ENCODE measurements at regions not wholly inside any gene's neighbourhood (a gene's known extent, or its start where the extent isn't known, plus 50 kb on each side); places are given as distances from the start of the nearest gene placed in this dataset.

DNA sequence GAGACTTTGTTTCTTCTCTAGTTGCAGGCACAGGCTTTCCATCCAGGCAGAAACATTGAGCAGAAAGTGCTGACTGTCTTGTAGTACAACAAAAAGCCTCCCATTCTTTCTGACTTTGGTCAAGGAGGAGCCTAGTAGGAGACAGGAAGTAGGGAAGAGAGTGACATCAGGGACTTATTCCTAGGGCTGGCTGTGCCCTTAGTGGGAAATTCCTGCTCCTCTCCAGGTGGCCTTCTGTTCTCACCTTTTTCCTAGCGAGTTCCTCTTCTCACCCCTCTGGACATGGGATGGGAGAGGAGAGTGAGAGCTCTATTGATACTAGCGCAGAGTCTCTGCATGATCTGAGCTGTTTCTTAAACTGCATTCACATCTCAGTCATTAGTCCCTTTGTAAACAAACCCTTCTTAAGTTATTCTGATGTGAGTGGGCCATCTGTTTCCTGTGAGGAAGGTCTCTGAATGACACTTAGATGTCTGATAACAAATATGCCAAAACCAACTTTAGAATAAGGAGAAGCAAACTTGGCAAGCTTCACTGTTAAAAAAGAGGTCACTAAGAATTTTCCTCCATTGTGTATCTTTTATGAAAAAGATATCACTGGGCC lies 455.0 kb downstream of the GJA1 start:
- TF ChIP-seq, protein P1, sequence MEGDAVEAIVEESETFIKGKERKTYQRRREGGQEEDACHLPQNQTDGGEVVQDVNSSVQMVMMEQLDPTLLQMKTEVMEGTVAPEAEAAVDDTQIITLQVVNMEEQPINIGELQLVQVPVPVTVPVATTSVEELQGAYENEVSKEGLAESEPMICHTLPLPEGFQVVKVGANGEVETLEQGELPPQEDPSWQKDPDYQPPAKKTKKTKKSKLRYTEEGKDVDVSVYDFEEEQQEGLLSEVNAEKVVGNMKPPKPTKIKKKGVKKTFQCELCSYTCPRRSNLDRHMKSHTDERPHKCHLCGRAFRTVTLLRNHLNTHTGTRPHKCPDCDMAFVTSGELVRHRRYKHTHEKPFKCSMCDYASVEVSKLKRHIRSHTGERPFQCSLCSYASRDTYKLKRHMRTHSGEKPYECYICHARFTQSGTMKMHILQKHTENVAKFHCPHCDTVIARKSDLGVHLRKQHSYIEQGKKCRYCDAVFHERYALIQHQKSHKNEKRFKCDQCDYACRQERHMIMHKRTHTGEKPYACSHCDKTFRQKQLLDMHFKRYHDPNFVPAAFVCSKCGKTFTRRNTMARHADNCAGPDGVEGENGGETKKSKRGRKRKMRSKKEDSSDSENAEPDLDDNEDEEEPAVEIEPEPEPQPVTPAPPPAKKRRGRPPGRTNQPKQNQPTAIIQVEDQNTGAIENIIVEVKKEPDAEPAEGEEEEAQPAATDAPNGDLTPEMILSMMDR (IDR thresholded peaks at IDR 0.05) = no peak
- TF ChIP-seq ZFX (IDR thresholded peaks at IDR 0.05; ENCODE audit: borderline replicate concordance) = no peak
